H1 (cell line): ENCODE measurements at regions not wholly inside any gene's neighbourhood (a gene's known extent, or its start where the extent isn't known, plus 50 kb on each side); places are given as distances from the start of the nearest gene placed in this dataset.

ENCODE experiments used
- CTCF ChIA-PET: fragments of 300-600 bp; sonication (Branson Sonifier 250); formaldehyde crosslinking; loops from one replicate; lab custom pipeline; 2021; ENCODE audit not compliant: partially characterized antibody; lab: Charles Lee
- POLR2A ChIA-PET: fragments of 300-600 bp; sonication (Branson Sonifier 250); formaldehyde crosslinking; loops from one replicate; lab custom pipeline; 2021; ENCODE audit warnings: inconsistent platforms; ENCODE audit not compliant: partially characterized antibody; lab: Charles Lee
- DNase-seq, 2 experiments: peaks; one replicate each; pipeline versions ENCODE4 v3.0.0 to v3.0.0-alpha.2; 2010 to 2022; ENCODE audit warnings: low spot score in 2 of 2, low read depth in 1 of 2, mixed read lengths in 1 of 2
- FAIRE-seq: peaks from 2 replicates; lab custom pipeline; 2011; peaks lifted over from hg19 to GRCh38; lab: Jason Lieb, UNC
- H2AFZ ChIP-seq: 2 replicates; pipeline ENCODE4 v1.8.1; 2012; ENCODE audit warnings: low read length, inconsistent platforms
- H2AK5ac ChIP-seq: 2 replicates; pipeline ENCODE4 v1.6.1; 2013; ENCODE audit warnings: low read depth, low read length
- H2BK120ac ChIP-seq: replicated peaks from 2 replicates; pipeline ENCODE3; 2013; ENCODE audit warnings: low read depth, low read length, inconsistent platforms
- H2BK12ac ChIP-seq: 2 replicates; pipeline ENCODE4 v1.6.1; 2013; ENCODE audit warnings: low read depth, low read length
- H2BK15ac ChIP-seq: 2 replicates; pipeline ENCODE4 v1.6.1; 2013; ENCODE audit warnings: low read length
- H2BK20ac ChIP-seq: 2 replicates; pipeline ENCODE4 v1.6.1; 2013; ENCODE audit warnings: low read length
- H2BK5ac ChIP-seq: 2 replicates; pipeline ENCODE4 v1.6.1; 2013; ENCODE audit warnings: low read depth, low read length
- H3K14ac ChIP-seq: 2 replicates; pipeline ENCODE4 v1.6.1; 2013; ENCODE audit warnings: inconsistent platforms; ENCODE audit not compliant: insufficient read length
- H3K18ac ChIP-seq: 2 replicates; pipeline ENCODE4 v1.6.1; 2013; ENCODE audit warnings: low read length; ENCODE audit errors: extremely low read depth
- H3K23ac ChIP-seq: 2 replicates; pipeline ENCODE4 v1.6.1; 2013; ENCODE audit warnings: inconsistent platforms; ENCODE audit not compliant: insufficient read length
- H3K23me2 ChIP-seq: 2 replicates; pipeline ENCODE4 v1.6.1; 2013; ENCODE audit warnings: low read depth, low read length
- H3K27ac ChIP-seq: 2 replicates; pipeline ENCODE4 v1.6.1; 2011; ENCODE audit warnings: low read depth, low read length, inconsistent platforms
- H3K27me3 ChIP-seq, 4 experiments: replicated peaks in 1 of 4; 1 replicate in 1 of 4; 2 replicates in 3 of 4; pipeline versions ENCODE4 v1.6.1 to v1.8.1; 2011 to 2013; ENCODE audit warnings: low read length in 3 of 4, mild to moderate bottlenecking in 3 of 4, inconsistent platforms in 2 of 4, mixed read lengths in 2 of 4, moderate library complexity in 1 of 4; ENCODE audit not compliant: control insufficient read depth in 3 of 4, insufficient read depth in 3 of 4; ENCODE audit errors: extremely low read depth in 1 of 4
- H3K36me3 ChIP-seq, 4 experiments: 2 replicates each; pipeline versions ENCODE4 v1.6.1 to v1.8.1; 2011 to 2013; ENCODE audit warnings: mild to moderate bottlenecking in 4 of 4, low read length in 3 of 4, moderate library complexity in 2 of 4, control low read depth in 1 of 4, inconsistent platforms in 1 of 4; ENCODE audit not compliant: insufficient read depth in 4 of 4, control insufficient read depth in 2 of 4
- H3K4ac ChIP-seq: replicated peaks from 2 replicates; pipeline ENCODE3; 2013; ENCODE audit warnings: low read length, low read depth, mixed read lengths, inconsistent platforms; ENCODE audit not compliant: insufficient read length
- H3K4me1 ChIP-seq, 4 experiments: replicated peaks in 1 of 4; 1 replicate in 1 of 4; 2 replicates in 3 of 4; pipeline versions ENCODE4 v1.6.1 to v1.8.1; 2011 to 2013; ENCODE audit warnings: low read length in 3 of 4, inconsistent platforms in 2 of 4, mixed read lengths in 1 of 4; ENCODE audit not compliant: insufficient read depth in 4 of 4, control insufficient read depth in 3 of 4
- H3K4me2 ChIP-seq, 2 experiments: 2 replicates each; pipeline versions ENCODE4 v1.6.1 to v1.8.1; 2011 to 2013; ENCODE audit warnings: low read depth in 2 of 2, low read length in 2 of 2, control low read depth in 1 of 2, inconsistent platforms in 1 of 2, mild to moderate bottlenecking in 1 of 2; ENCODE audit not compliant: insufficient read depth in 1 of 2
- H3K4me3 ChIP-seq, 4 experiments: fragments of 200-600, 300-600 bp in 1 of 4; sonication (generic), shearing (Covaris generic), sonication (Bioruptor Twin) in 1 of 4; 2 replicates each; pipeline versions ENCODE4 v1.5.1 to v1.8.1; 2011 to 2016; ENCODE audit warnings: low read length in 4 of 4, low read depth in 3 of 4, control low read depth in 2 of 4, inconsistent platforms in 2 of 4, mild to moderate bottlenecking in 2 of 4, mixed read lengths in 1 of 4, moderate library complexity in 1 of 4; ENCODE audit not compliant: insufficient read depth in 2 of 4; ENCODE audit errors: extremely low read depth in 1 of 4
- H3K56ac ChIP-seq: replicated peaks from 2 replicates; pipeline ENCODE3; 2013; ENCODE audit warnings: low read depth, mild to moderate bottlenecking, mixed read lengths, low read length, inconsistent platforms; ENCODE audit not compliant: insufficient read length
- H3K79me1 ChIP-seq: 2 replicates; pipeline ENCODE4 v1.6.1; 2013; ENCODE audit warnings: low read depth, low read length, control low read depth
- H3K79me2 ChIP-seq, 2 experiments: 2 replicates each; pipeline versions ENCODE4 v1.6.1 to v1.8.1; 2012 to 2013; ENCODE audit warnings: low read length in 2 of 2, mild to moderate bottlenecking in 2 of 2, inconsistent platforms in 1 of 2; ENCODE audit not compliant: insufficient read depth in 2 of 2, control insufficient read depth in 1 of 2
- H3K9ac ChIP-seq, 4 experiments: replicated peaks in 1 of 4; 1 replicate in 1 of 4; 2 replicates in 3 of 4; pipeline versions ENCODE4 v1.6.1 to v1.8.1; 2011 to 2013; ENCODE audit warnings: low read depth in 3 of 4, low read length in 3 of 4, control low read depth in 2 of 4, mild to moderate bottlenecking in 2 of 4, moderate library complexity in 2 of 4, inconsistent platforms in 1 of 4; ENCODE audit errors: extremely low read depth in 1 of 4
- H3K9me3 ChIP-seq, 2 experiments: 2 replicates each; pipeline versions ENCODE4 v1.6.1 to v1.8.1; 2012 to 2013; ENCODE audit warnings: mild to moderate bottlenecking in 2 of 2, moderate library complexity in 2 of 2, control low read depth in 1 of 2, inconsistent platforms in 1 of 2, low read depth in 1 of 2, low read length in 1 of 2, mixed read lengths in 1 of 2; ENCODE audit not compliant: insufficient read depth in 2 of 2
- H4K20me1 ChIP-seq, 2 experiments: replicated peaks in 1 of 2; 2 replicates each; pipeline versions ENCODE3 to v1.8.1; 2011 to 2013; ENCODE audit warnings: inconsistent platforms in 2 of 2, low read length in 2 of 2, mild to moderate bottlenecking in 1 of 2; ENCODE audit not compliant: insufficient read depth in 2 of 2, control insufficient read depth in 1 of 2
- H4K5ac ChIP-seq: 2 replicates; pipeline ENCODE4 v1.6.1; 2013; ENCODE audit warnings: low read length, low read depth, mixed read lengths, inconsistent platforms; ENCODE audit not compliant: insufficient read length
- H4K8ac ChIP-seq: 2 replicates; pipeline ENCODE4 v1.8.0; 2013; ENCODE audit warnings: mild to moderate bottlenecking, moderate library complexity, low read length, inconsistent platforms; ENCODE audit not compliant: insufficient read depth; ENCODE audit errors: extremely low read depth
- H4K91ac ChIP-seq: replicated peaks from 2 replicates; pipeline ENCODE3; 2013; ENCODE audit warnings: low read length, mixed read lengths, inconsistent platforms; ENCODE audit not compliant: insufficient read length
- ASH2L ChIP-seq: fragments of 200-600, 300-600 bp; sonication (generic); IDR thresholded peaks from one replicate; pipeline ENCODE4 v1.7.1; 2017; ENCODE audit warnings: low read length
- BCL11A ChIP-seq, 2 experiments: IDR thresholded peaks; one replicate each; pipeline ENCODE4 v1.6.1; 2011; ENCODE audit warnings: low read depth in 2 of 2, low read length in 2 of 2, mild to moderate bottlenecking in 2 of 2
- EP300 ChIP-seq, 2 experiments: IDR thresholded peaks; 1 replicate in 1 of 2; 2 replicates in 1 of 2; pipeline ENCODE4 v1.6.1; 2011 to 2012; ENCODE audit warnings: low read depth in 2 of 2, low read length in 2 of 2, mild to moderate bottlenecking in 2 of 2, borderline replicate concordance in 1 of 2, inconsistent platforms in 1 of 2, moderate library complexity in 1 of 2
- KDM1A ChIP-seq: fragments of 200-600, 300-600 bp; sonication (generic); IDR thresholded peaks from 2 replicates; pipeline ENCODE4 v1.7.1; 2016; ENCODE audit warnings: mild to moderate bottlenecking, low read length, borderline replicate concordance
- RXRA ChIP-seq: IDR thresholded peaks from 2 replicates; pipeline ENCODE4 v1.6.1; 2011; ENCODE audit warnings: low read depth, mild to moderate bottlenecking, low read length, moderate library complexity; ENCODE audit not compliant: insufficient read depth
- SRF ChIP-seq: IDR thresholded peaks from 2 replicates; pipeline ENCODE4 v1.6.1; 2011; ENCODE audit warnings: mild to moderate bottlenecking, low read depth, low read length, moderate library complexity
- WGBS, 2 experiments: shearing (Covaris generic) in 1 of 2; methylation state at CpG; one replicate each; pipeline versions ENCODE4 v1.1.6 to v1.1.7; 2013 to 2015; ENCODE audit warnings: low lambda C conversion rate in 2 of 2, mixed read lengths in 2 of 2, inconsistent platforms in 1 of 2, low coverage in 1 of 2, missing lambda C conversion rate in 1 of 2; ENCODE audit not compliant: insufficient replicate concordance in 2 of 2, insufficient coverage in 1 of 2, insufficient read length in 1 of 2; ENCODE audit errors: extremely low coverage in 1 of 2, missing lambda C conversion rate in 1 of 2; 5-methylcytosine and 5-hydroxymethylcytosine counted together
- TF ChIP-seq, protein P1 (sequence below), 3 experiments: IDR thresholded peaks; 1 replicate in 2 of 3; 2 replicates in 1 of 3; pipeline versions ENCODE4 v1.5.1 to v1.6.1; 2011; ENCODE audit warnings: low read length in 3 of 3, mild to moderate bottlenecking in 3 of 3, inconsistent platforms in 2 of 3, low read depth in 1 of 3, moderate library complexity in 1 of 3; ENCODE audit not compliant: insufficient read depth in 1 of 3; ENCODE audit errors: control extremely low read depth in 1 of 3
- TF ChIP-seq, protein P2 (sequence below): IDR thresholded peaks from 2 replicates; pipeline ENCODE4 v1.6.1; 2012; ENCODE audit warnings: inconsistent platforms

DNA sequence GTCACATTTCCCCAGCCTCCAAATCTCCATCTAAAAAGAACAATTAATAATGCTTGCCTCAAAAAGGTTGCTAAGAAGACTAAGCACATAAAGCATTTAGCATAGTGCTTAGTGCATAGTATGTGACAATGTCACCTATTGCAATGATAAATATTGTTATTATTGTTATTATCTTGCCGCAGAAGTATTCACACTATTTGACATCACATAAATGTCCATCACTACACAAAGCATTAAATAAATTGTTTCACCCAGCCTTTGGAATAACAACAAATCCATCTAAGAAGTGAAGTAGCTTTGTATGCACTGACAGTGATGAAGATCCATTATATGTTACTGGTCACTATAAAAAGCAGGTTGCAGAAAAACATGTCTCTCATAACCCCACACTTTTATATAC lies 2263.9 kb upstream of the WWC1 start:
- H2BK20ac ChIP-seq: no peak overlapping the region
- H3K36me3 ChIP-seq: peaks cover 0 to 2% (median 0%) of the 10 kb centered on the region in 4 experiments; a peak in 1 of 8 replicates
- no peak for DNase-seq
- H3K23me2 ChIP-seq: no peaks in the 10 kb centered on the region
- H4K20me1 ChIP-seq: no peaks in the 10 kb centered on the region
- no peak for FAIRE-seq
- H2BK5ac ChIP-seq: no peak overlapping the region
- H3K23ac ChIP-seq: no peak overlapping the region
- ChIA-PET CTCF (no interaction called here), POLR2A (no interaction called here)
- H3K79me1 ChIP-seq: no peaks in the 10 kb centered on the region
- no peaks in the 10 kb centered on the region for H3K4me1 ChIP-seq
- H2AFZ ChIP-seq: no peak overlapping the region
- H2BK12ac ChIP-seq: no peak overlapping the region
- no peak overlapping the region for H2AK5ac ChIP-seq
- H3K4ac ChIP-seq: no peak overlapping the region
- H3K4me3 ChIP-seq: no peak overlapping the region
- H4K91ac ChIP-seq: no peak overlapping the region
- no peak overlapping the region for H3K27ac ChIP-seq
- no peak overlapping the region for H3K18ac ChIP-seq
- TF ChIP-seq, protein P1, sequence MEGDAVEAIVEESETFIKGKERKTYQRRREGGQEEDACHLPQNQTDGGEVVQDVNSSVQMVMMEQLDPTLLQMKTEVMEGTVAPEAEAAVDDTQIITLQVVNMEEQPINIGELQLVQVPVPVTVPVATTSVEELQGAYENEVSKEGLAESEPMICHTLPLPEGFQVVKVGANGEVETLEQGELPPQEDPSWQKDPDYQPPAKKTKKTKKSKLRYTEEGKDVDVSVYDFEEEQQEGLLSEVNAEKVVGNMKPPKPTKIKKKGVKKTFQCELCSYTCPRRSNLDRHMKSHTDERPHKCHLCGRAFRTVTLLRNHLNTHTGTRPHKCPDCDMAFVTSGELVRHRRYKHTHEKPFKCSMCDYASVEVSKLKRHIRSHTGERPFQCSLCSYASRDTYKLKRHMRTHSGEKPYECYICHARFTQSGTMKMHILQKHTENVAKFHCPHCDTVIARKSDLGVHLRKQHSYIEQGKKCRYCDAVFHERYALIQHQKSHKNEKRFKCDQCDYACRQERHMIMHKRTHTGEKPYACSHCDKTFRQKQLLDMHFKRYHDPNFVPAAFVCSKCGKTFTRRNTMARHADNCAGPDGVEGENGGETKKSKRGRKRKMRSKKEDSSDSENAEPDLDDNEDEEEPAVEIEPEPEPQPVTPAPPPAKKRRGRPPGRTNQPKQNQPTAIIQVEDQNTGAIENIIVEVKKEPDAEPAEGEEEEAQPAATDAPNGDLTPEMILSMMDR (IDR thresholded peaks at IDR 0.05; ENCODE audit: control extremely low read depth in 1 of 3, insufficient read depth in 1 of 3, low read depth in 1 of 3, low read length in 3 of 3): no peak
- TF ChIP-seq EP300 (IDR thresholded peaks at IDR 0.05; ENCODE audit: borderline replicate concordance in 1 of 2, low read depth in 2 of 2, low read length in 2 of 2) (no peak), SRF (no peak), ASH2L (no peak), BCL11A (IDR thresholded peaks at IDR 0.05; ENCODE audit: low read depth in 2 of 2, low read length in 2 of 2) (no peak), RXRA (no peak), KDM1A (no peak)
- TF ChIP-seq, protein P2, sequence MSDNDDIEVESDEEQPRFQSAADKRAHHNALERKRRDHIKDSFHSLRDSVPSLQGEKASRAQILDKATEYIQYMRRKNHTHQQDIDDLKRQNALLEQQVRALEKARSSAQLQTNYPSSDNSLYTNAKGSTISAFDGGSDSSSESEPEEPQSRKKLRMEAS: no peak
- H2BK15ac ChIP-seq: no peak overlapping the region
- H3K27me3 ChIP-seq: no peaks in the 10 kb centered on the region
- no peak overlapping the region for H4K5ac ChIP-seq
- no peaks in the 10 kb centered on the region for H3K79me2 ChIP-seq
- no peaks in the 10 kb centered on the region for H3K9me3 ChIP-seq
- 94% methylated on average over 1 of the region's 1 CpG; no CpG with 5 or more reads in 1 of the 2 experiments for WGBS, 2 experiments
- H3K56ac ChIP-seq: no peak overlapping the region
- H2BK120ac ChIP-seq: no peak overlapping the region
- no peak overlapping the region for H3K9ac ChIP-seq
- H3K4me2 ChIP-seq: no peak overlapping the region
- no peak overlapping the region for H4K8ac ChIP-seq
- H3K14ac ChIP-seq: no peak overlapping the region
